SK-N-MC (cell line): ENCODE measurements at regions not wholly inside any gene's neighbourhood (a gene's known extent, or its start where the extent isn't known, plus 50 kb on each side); places are given as distances from the start of the nearest gene placed in this dataset.

ENCODE experiments used
- DNase-seq: peaks from one replicate; pipeline ENCODE4 v3.0.0-alpha.2; 2011; ENCODE audit warnings: low read depth, low spot score
- H3K27ac ChIP-seq: fragments of 200-600 bp; sonication (generic); 2 replicates; pipeline ENCODE4 v1.5.1; 2016; ENCODE audit warnings: mixed run types
- H3K36me3 ChIP-seq: fragments of 200-600 bp; sonication (generic); 2 replicates; pipeline ENCODE4 v1.6.1; 2017; ENCODE audit warnings: antibody characterized with exemption, low read length, mixed read lengths; ENCODE audit not compliant: insufficient read depth
- H3K4me3 ChIP-seq: fragments of 200-600 bp; sonication (generic); 2 replicates; pipeline ENCODE4 v1.5.1; 2016
- H3K9ac ChIP-seq: fragments of 200-600 bp; sonication (generic); 2 replicates; pipeline ENCODE4 v1.8.0; 2017; ENCODE audit warnings: mixed run types, mixed read lengths; ENCODE audit not compliant: insufficient read length
- H3K9me3 ChIP-seq: fragments of 200-600 bp; sonication (generic); 2 replicates; pipeline ENCODE4 v1.6.1; 2017; ENCODE audit warnings: low read depth, mild to moderate bottlenecking, antibody characterized with exemption, low read length, moderate library complexity, mixed read lengths
- EZH2 ChIP-seq: fragments of 200-600 bp; sonication (generic); IDR thresholded peaks from one replicate; pipeline ENCODE4 v1.6.1; 2017; ENCODE audit warnings: antibody characterized with exemption
- FOXP2 ChIP-seq: optimal IDR thresholded peaks from 2 replicates; pipeline ENCODE3; 2011; ENCODE audit warnings: mild to moderate bottlenecking, moderate library complexity; ENCODE audit not compliant: insufficient read depth; ENCODE audit errors: extremely low read length, control extremely low read depth
- POLR2AphosphoS5 ChIP-seq: IDR thresholded peaks from 2 replicates; pipeline ENCODE4 v1.6.1; 2012; ENCODE audit warnings: mild to moderate bottlenecking, low read depth, low read length, borderline replicate concordance

- TF ChIP-seq EZH2 (no peak), FOXP2 (no peak), POLR2AphosphoS5 (no peak)
- H3K9me3 ChIP-seq, result no peaks in the 10 kb centered on the region
- no peaks in the 10 kb centered on the region for H3K36me3 ChIP-seq
- H3K9ac ChIP-seq, result no peak overlapping the region
- DNase-seq, result no peak
- H3K4me3 ChIP-seq, result no peak overlapping the region
- no peak overlapping the region for H3K27ac ChIP-seq
Measured at GRCh38 chr5:71864730-71865601, 145.9 kb downstream of the CARTPT start.

GRCh38 chr5:71865665-71866320 is 146.7 kb downstream of the CARTPT start:
- no peak for TF ChIP-seq POLR2AphosphoS5
- TF ChIP-seq EZH2, result no peak
- TF ChIP-seq FOXP2, result no peak
- Histone ChIP-seq H3K27ac (no peak overlapping the region), H3K4me3 (no peak overlapping the region), H3K9me3 (no peaks in the 10 kb centered on the region), H3K36me3 (no peaks in the 10 kb centered on the region), H3K9ac (no peak overlapping the region)
- DNase-seq, result no peak

GRCh38 chr5:71872311-71872864 is 153.3 kb downstream of the CARTPT start:
- DNase-seq, result no peak
- no peaks in the 10 kb centered on the region for H3K9me3 ChIP-seq
- H3K36me3 ChIP-seq, result no peaks in the 10 kb centered on the region
- no peak overlapping the region for H3K27ac ChIP-seq
- no peak overlapping the region for H3K9ac ChIP-seq
- TF ChIP-seq POLR2AphosphoS5, result no peak
- TF ChIP-seq FOXP2, result no peak
- TF ChIP-seq EZH2, result no peak
- H3K4me3 ChIP-seq, result no peak overlapping the region

- H3K36me3 ChIP-seq, result no peaks in the 10 kb centered on the region
- H3K9me3 ChIP-seq, result no peaks in the 10 kb centered on the region
- no peak for DNase-seq
- TF ChIP-seq EZH2 (no peak), POLR2AphosphoS5 (no peak), FOXP2 (no peak)
- H3K4me3 ChIP-seq, result no peak overlapping the region
- no peak overlapping the region for H3K9ac ChIP-seq
- no peak overlapping the region for H3K27ac ChIP-seq
Measured at GRCh38 chr5:71873191-71873591, 154.1 kb downstream of the CARTPT start.

GRCh38 chr5:71874521-71874920 is 155.4 kb downstream of the CARTPT start:
- DNase-seq, result no peak
- no peak overlapping the region for H3K27ac ChIP-seq
- H3K36me3 ChIP-seq, result no peaks in the 10 kb centered on the region
- H3K4me3 ChIP-seq, result no peak overlapping the region
- TF ChIP-seq EZH2, result no peak
- no peak for TF ChIP-seq POLR2AphosphoS5
- no peak for TF ChIP-seq FOXP2
- H3K9ac ChIP-seq, result no peak overlapping the region
- no peaks in the 10 kb centered on the region; the same call in 1 of the 2 replicates for H3K9me3 ChIP-seq

GRCh38 chr5:71877511-71877910 is 158.4 kb downstream of the CARTPT start:
- TF ChIP-seq POLR2AphosphoS5 (no peak), FOXP2 (no peak), EZH2 (no peak)
- H3K9ac ChIP-seq, result no peak overlapping the region
- H3K9me3 ChIP-seq, result no peaks in the 10 kb centered on the region; the same call in 1 of the 2 replicates
- H3K36me3 ChIP-seq, result no peaks in the 10 kb centered on the region
- DNase-seq, result no peak
- H3K27ac ChIP-seq, result no peak overlapping the region
- no peak overlapping the region for H3K4me3 ChIP-seq

- no peak for TF ChIP-seq FOXP2
- no peak for TF ChIP-seq EZH2
- no peak for TF ChIP-seq POLR2AphosphoS5
- no peak overlapping the region for H3K4me3 ChIP-seq
- DNase-seq, result no peak
- H3K9me3 ChIP-seq, result no peaks in the 10 kb centered on the region; the same call in 1 of the 2 replicates
- H3K9ac ChIP-seq, result no peak overlapping the region
- H3K36me3 ChIP-seq, result no peaks in the 10 kb centered on the region
- H3K27ac ChIP-seq, result no peak overlapping the region
Measured at GRCh38 chr5:71880536-71880935, 161.5 kb downstream of the CARTPT start.

- DNase-seq, result no peak
- no peak overlapping the region for H3K9ac ChIP-seq
- H3K36me3 ChIP-seq, result no peaks in the 10 kb centered on the region
- no peaks in the 10 kb centered on the region; the same call in 1 of the 2 replicates for H3K9me3 ChIP-seq
- H3K4me3 ChIP-seq, result no peak overlapping the region
- H3K27ac ChIP-seq, result no peak overlapping the region
- TF ChIP-seq FOXP2 (no peak), POLR2AphosphoS5 (no peak), EZH2 (no peak)
Measured at GRCh38 chr5:71882826-71883741, 164.0 kb downstream of the CARTPT start.
